ENCODE measurements at regions not wholly inside any gene's neighbourhood (a gene's known extent, or its start where the extent isn't known, plus 50 kb on each side); places are given as distances from the start of the nearest gene placed in this dataset.
"Not testable (repeated sequence)": the region's sequence is repeated elsewhere in the genome, so short reads cannot be mapped to it uniquely, and the experiment has no call there.

DNA sequence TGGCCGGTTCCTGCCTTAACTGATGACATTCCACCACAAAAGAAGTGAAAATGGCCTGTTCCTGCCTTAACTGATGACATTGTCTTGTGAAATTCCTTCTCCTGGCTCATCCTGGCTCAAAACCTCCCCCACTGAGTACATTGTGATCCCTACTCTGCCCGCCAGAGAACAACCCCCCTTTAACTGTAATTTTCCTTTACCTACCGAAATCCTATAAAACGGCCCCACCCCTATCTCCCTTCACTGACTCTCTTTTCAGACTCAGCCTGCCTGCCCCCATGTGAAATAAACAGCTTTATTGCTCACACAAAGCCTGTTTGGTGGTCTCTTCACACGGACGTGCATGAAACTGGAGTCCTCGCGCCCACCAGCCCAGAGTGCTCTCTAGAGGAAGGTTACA lies 166.5 kb downstream of the ADRA2C start:
- Histone ChIP-seq H2BK5ac (ENCODE audit: low read length) (peak overlapping the region; percentile 90), H3K27ac (ENCODE audit: low read depth, low read length) (peak overlapping the region; percentile 92), H3K56ac (ENCODE audit: low read length) (peak overlapping the region; percentile 85), H3K9ac (ENCODE audit: low read length) (peak overlapping the region; percentile 65), H3K18ac (ENCODE audit: low read length) (peak overlapping the region; percentile 64), H3K4ac (ENCODE audit: low read depth, low read length) (peak overlapping the region; percentile 93), H2BK120ac (ENCODE audit: low read depth, low read length) (peak overlapping the region; percentile 63)
- H3K4me3 ChIP-seq (ENCODE audit: low read length); H2AK5ac ChIP-seq (ENCODE audit: low read length); H3K23ac ChIP-seq (ENCODE audit: low read length); H3K4me2 ChIP-seq (ENCODE audit: low read length); H3K4me1 ChIP-seq (ENCODE audit: control insufficient read depth, low read depth, low read length); H4K5ac ChIP-seq (ENCODE audit: low read length); H2BK15ac ChIP-seq (replicated peaks; ENCODE audit: low read depth); H3K36me3 ChIP-seq (ENCODE audit: control insufficient read depth, insufficient read depth, low read length); H4K8ac ChIP-seq (ENCODE audit: low read depth, low read length); H3K27me3 ChIP-seq (ENCODE audit: insufficient read depth, low read length, poor library complexity); H3K79me1 ChIP-seq (ENCODE audit: low read length); H3K79me2 ChIP-seq (ENCODE audit: control insufficient read depth, insufficient read depth, low read length): not testable (repeated sequence)
- no CpG with 5 or more reads among the region's 8 CpGs for WGBS (ENCODE audit: extremely low coverage, insufficient coverage, low lambda C conversion rate)
- peak; percentile 89 for DNase-seq

DNA sequence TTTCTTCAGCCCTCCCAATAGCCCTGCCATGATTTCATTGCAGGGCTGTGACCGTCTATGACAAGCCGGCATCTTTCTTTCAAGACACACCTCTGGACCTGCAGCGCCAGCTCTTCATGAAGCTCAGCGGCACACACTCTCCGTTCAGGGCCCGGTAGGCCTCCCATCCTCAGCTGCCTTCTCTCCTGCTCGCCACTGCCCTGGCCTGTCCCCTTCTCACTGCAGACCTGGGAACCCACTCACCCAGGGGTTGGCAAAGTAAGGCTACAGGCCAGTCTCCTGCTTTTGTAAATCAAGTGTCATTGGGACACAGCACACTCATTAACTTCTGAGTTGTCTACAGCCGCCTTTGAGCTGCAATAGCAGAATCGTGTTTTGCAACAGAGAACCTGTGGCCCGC lies 169.2 kb downstream of the ADRA2C start:
- not testable (repeated sequence) for H3K79me2 ChIP-seq (ENCODE audit: control insufficient read depth, insufficient read depth, low read length); H3K79me1 ChIP-seq (ENCODE audit: low read length); H3K27me3 ChIP-seq (ENCODE audit: insufficient read depth, low read length, poor library complexity); H4K5ac ChIP-seq (ENCODE audit: low read length); H2BK5ac ChIP-seq (ENCODE audit: low read length); H3K36me3 ChIP-seq (ENCODE audit: control insufficient read depth, insufficient read depth, low read length); H3K23ac ChIP-seq (ENCODE audit: low read length); H2BK120ac ChIP-seq (ENCODE audit: low read depth, low read length); H3K9ac ChIP-seq (ENCODE audit: low read length); H3K4me1 ChIP-seq (ENCODE audit: control insufficient read depth, low read depth, low read length); H3K27ac ChIP-seq (ENCODE audit: low read depth, low read length); H2AK5ac ChIP-seq (ENCODE audit: low read length); H2BK15ac ChIP-seq (replicated peaks; ENCODE audit: low read depth); H3K4me3 ChIP-seq (ENCODE audit: low read length); H4K8ac ChIP-seq (ENCODE audit: low read depth, low read length); H3K4me2 ChIP-seq (ENCODE audit: low read length); DNase-seq
- Histone ChIP-seq H3K56ac (ENCODE audit: low read length) (peak overlapping the region; percentile 6), H3K18ac (ENCODE audit: low read length) (peak overlapping the region; percentile 72), H3K4ac (ENCODE audit: low read depth, low read length) (peak overlapping the region; percentile 65)
- no CpG with 5 or more reads among the region's 10 CpGs for WGBS (ENCODE audit: extremely low coverage, insufficient coverage, low lambda C conversion rate)

DNA sequence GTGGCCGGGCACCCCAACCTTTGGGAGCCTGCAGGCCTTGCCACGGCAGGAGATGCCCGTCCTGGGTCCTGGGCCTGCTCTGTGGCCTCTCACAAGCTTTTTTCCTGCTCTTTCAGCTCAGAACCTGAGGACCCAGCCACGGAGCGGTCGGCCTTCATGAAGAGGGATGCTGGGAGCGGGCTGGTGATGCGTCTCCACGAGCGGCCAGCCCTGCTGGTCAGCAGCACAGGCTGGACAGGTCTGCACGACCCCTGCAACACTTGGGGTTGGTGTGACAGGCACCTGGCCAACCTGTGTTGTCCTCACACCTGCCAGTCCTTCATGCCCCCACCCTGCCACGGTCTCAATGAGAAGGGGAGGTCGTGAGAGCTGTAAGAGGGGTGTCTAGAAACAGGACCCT lies 170.0 kb downstream of the ADRA2C start:
- H3K27me3 ChIP-seq (ENCODE audit: insufficient read depth, low read length, poor library complexity) = no peaks in the 10 kb centered on the region
- no peak overlapping the region for H3K27ac ChIP-seq (ENCODE audit: low read depth, low read length)
- no peak overlapping the region for H3K56ac ChIP-seq (ENCODE audit: low read length)
- H2BK120ac ChIP-seq (ENCODE audit: low read depth, low read length) = no peak overlapping the region
- no peak overlapping the region for H3K4me2 ChIP-seq (ENCODE audit: low read length)
- H3K23ac ChIP-seq (ENCODE audit: low read length) = no peak overlapping the region
- H3K4ac ChIP-seq (ENCODE audit: low read depth, low read length) = no peak overlapping the region
- H3K79me2 ChIP-seq (ENCODE audit: control insufficient read depth, insufficient read depth, low read length) = no peaks in the 10 kb centered on the region
- H2BK15ac ChIP-seq (replicated peaks; ENCODE audit: low read depth) = no peak overlapping the region
- no peaks in the 10 kb centered on the region for H3K79me1 ChIP-seq (ENCODE audit: low read length)
- no peak overlapping the region for H3K18ac ChIP-seq (ENCODE audit: low read length)
- no peak overlapping the region for H3K4me3 ChIP-seq (ENCODE audit: low read length)
- H2BK5ac ChIP-seq (ENCODE audit: low read length) = no peak overlapping the region
- H3K4me1 ChIP-seq (ENCODE audit: control insufficient read depth, low read depth, low read length) = peaks cover 2% of the 10 kb centered on the region
- no peak overlapping the region for H4K5ac ChIP-seq (ENCODE audit: low read length)
- H3K9ac ChIP-seq (ENCODE audit: low read length) = no peak overlapping the region
- H4K8ac ChIP-seq (ENCODE audit: low read depth, low read length) = no peak overlapping the region
- no peaks in the 10 kb centered on the region for H3K36me3 ChIP-seq (ENCODE audit: control insufficient read depth, insufficient read depth, low read length)
- no peak overlapping the region for H2AK5ac ChIP-seq (ENCODE audit: low read length)
- no CpG with 5 or more reads among the region's 13 CpGs for WGBS (ENCODE audit: extremely low coverage, insufficient coverage, low lambda C conversion rate)
- no peak for DNase-seq

DNA sequence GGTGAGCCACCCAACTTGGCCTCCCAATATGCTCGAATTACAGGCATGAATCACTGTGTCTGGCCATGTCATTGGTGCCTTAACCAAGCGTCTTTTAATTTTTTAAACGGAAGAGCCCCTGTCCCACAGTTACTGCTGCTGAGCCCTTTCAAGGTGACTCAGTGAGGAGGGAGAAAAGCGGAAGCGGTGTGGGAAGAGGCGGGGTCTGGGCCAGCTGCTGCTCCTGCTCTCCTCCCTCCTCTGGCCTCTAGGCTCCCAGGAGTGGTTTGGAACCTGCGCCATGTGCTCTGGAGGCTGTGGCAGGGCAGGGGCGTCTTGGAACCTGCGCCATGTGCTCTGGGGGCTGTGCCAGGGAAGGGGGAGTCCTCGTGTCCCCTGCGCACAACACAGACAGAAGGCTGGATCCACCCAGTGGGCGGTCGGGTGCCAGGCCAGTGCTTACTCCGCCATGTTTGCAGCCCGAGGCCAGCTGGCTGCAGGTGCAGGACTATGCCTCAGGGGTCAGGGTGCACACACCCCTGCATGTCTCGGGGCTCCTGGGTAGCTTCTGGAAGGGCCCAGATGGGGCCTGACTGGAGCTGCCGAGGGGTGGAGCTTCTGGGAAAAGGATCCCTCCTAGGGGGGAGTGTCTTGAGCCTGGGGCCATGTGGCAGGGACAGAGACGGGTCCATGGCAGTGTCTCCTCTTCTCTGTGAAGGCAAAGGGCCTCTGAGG lies 171.8 kb downstream of the ADRA2C start:
- H3K36me3 ChIP-seq (ENCODE audit: control insufficient read depth, insufficient read depth, low read length) = not testable (repeated sequence)

DNA sequence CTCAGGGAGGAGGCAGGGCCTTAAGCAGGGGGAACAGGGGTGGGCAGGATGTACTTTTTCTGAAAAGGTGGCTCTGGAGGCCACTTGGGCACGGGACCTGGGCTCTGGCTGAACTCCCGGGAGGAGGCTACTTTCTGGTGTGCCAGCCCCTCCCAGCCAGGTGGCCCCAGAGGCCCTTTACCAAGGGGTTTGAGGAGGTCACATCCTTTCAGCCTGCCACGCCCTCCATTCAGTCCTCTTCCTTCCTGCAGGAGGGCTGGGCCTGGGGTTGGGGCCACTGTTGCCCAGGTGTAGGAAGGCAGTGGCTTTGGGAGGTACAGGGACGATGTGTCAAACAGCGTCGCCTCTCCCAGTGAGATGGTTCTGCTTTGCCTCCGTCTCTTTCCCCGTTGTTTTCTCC lies 172.5 kb downstream of the ADRA2C start:
- not testable (repeated sequence) for H3K9ac ChIP-seq (ENCODE audit: low read length); H2BK120ac ChIP-seq (ENCODE audit: low read depth, low read length); H3K36me3 ChIP-seq (ENCODE audit: control insufficient read depth, insufficient read depth, low read length); H3K79me1 ChIP-seq (ENCODE audit: low read length); H3K4me1 ChIP-seq (ENCODE audit: control insufficient read depth, low read depth, low read length); H3K18ac ChIP-seq (ENCODE audit: low read length); DNase-seq; H2BK15ac ChIP-seq (replicated peaks; ENCODE audit: low read depth); H3K79me2 ChIP-seq (ENCODE audit: control insufficient read depth, insufficient read depth, low read length); H3K4me2 ChIP-seq (ENCODE audit: low read length); H2AK5ac ChIP-seq (ENCODE audit: low read length); H4K8ac ChIP-seq (ENCODE audit: low read depth, low read length); H3K27ac ChIP-seq (ENCODE audit: low read depth, low read length); H3K4me3 ChIP-seq (ENCODE audit: low read length); H2BK5ac ChIP-seq (ENCODE audit: low read length); H3K4ac ChIP-seq (ENCODE audit: low read depth, low read length); H3K23ac ChIP-seq (ENCODE audit: low read length); H3K27me3 ChIP-seq (ENCODE audit: insufficient read depth, low read length, poor library complexity); H4K5ac ChIP-seq (ENCODE audit: low read length)
- H3K56ac ChIP-seq (ENCODE audit: low read length) = peak overlapping the region; percentile 67
- WGBS (ENCODE audit: extremely low coverage, insufficient coverage, low lambda C conversion rate) = no CpG with 5 or more reads among the region's 8 CpGs

More for the DNA sequence above, 171.8 kb downstream of the ADRA2C start:
- not testable (repeated sequence) for H2BK120ac ChIP-seq (ENCODE audit: low read depth, low read length); H3K4ac ChIP-seq (ENCODE audit: low read depth, low read length); H3K27ac ChIP-seq (ENCODE audit: low read depth, low read length); H3K27me3 ChIP-seq (ENCODE audit: insufficient read depth, low read length, poor library complexity); H3K9ac ChIP-seq (ENCODE audit: low read length); H2BK15ac ChIP-seq (replicated peaks; ENCODE audit: low read depth); H3K4me3 ChIP-seq (ENCODE audit: low read length); H3K79me2 ChIP-seq (ENCODE audit: control insufficient read depth, insufficient read depth, low read length); DNase-seq; H3K4me2 ChIP-seq (ENCODE audit: low read length); H2BK5ac ChIP-seq (ENCODE audit: low read length); H4K8ac ChIP-seq (ENCODE audit: low read depth, low read length); H3K79me1 ChIP-seq (ENCODE audit: low read length); H3K4me1 ChIP-seq (ENCODE audit: control insufficient read depth, low read depth, low read length); H3K18ac ChIP-seq (ENCODE audit: low read length); H3K23ac ChIP-seq (ENCODE audit: low read length); H2AK5ac ChIP-seq (ENCODE audit: low read length); H4K5ac ChIP-seq (ENCODE audit: low read length)
- H3K56ac ChIP-seq (ENCODE audit: low read length) = peak overlapping the region; percentile 56
- WGBS (ENCODE audit: extremely low coverage, insufficient coverage, low lambda C conversion rate) = no CpG with 5 or more reads among the region's 18 CpGs

Data from mesendoderm (in vitro differentiated cells).